AG09309 (cell line): ENCODE measurements at regions not wholly inside any gene's neighbourhood (a gene's known extent, or its start where the extent isn't known, plus 50 kb on each side); places are given as distances from the start of the nearest gene placed in this dataset.

Experiments used
- DNase-seq: peaks from one replicate; pipeline ENCODE4 v3.0.0-alpha.2; 2010; ENCODE audit warnings: low read depth
- H3K4me3 ChIP-seq: 2 replicates; pipeline ENCODE4 v1.5.1; 2011; ENCODE audit warnings: mild to moderate bottlenecking, low read depth, low read length, moderate library complexity; ENCODE audit not compliant: control insufficient read depth
- CTCF ChIP-seq: IDR thresholded peaks from 2 replicates; pipeline ENCODE4 v1.5.1; 2011; ENCODE audit warnings: mild to moderate bottlenecking, low read depth, low read length, inconsistent platforms; ENCODE audit not compliant: insufficient read depth, control insufficient read depth; ENCODE audit errors: missing control alignments

GRCh38 chr12:91980389-91980821 lies 165.2 kb downstream of the BTG1 start:
- TF ChIP-seq CTCF: no peak
- H3K4me3 ChIP-seq: no peak overlapping the region
- no peak for DNase-seq

GRCh38 chr12:91978143-91978542 lies 167.5 kb downstream of the BTG1 start:
- H3K4me3 ChIP-seq: no peak overlapping the region
- DNase-seq: no peak
- no peak for TF ChIP-seq CTCF

- TF ChIP-seq CTCF: no peak
- no peak for DNase-seq
- no peak overlapping the region for H3K4me3 ChIP-seq
These were observed 169.8 kb downstream of the BTG1 start for GRCh38 chr12:91975891-91976290.

GRCh38 chr12:91974541-91975085 lies 171.0 kb downstream of the BTG1 start:
- TF ChIP-seq CTCF: no peak
- no peak overlapping the region for H3K4me3 ChIP-seq
- no peak for DNase-seq

GRCh38 chr12:91973813-91974212 lies 171.8 kb downstream of the BTG1 start:
- no peak overlapping the region for H3K4me3 ChIP-seq
- TF ChIP-seq CTCF: no peak
- DNase-seq: no peak

GRCh38 chr12:91972896-91973295 lies 172.8 kb downstream of the BTG1 start:
- no peak overlapping the region for H3K4me3 ChIP-seq
- no peak for TF ChIP-seq CTCF
- DNase-seq: no peak

- no peak overlapping the region for H3K4me3 ChIP-seq
- no peak for DNase-seq
- no peak for TF ChIP-seq CTCF
These were observed 176.9 kb downstream of the BTG1 start for GRCh38 chr12:91968777-91969171.
